ENCODE measurements at regions not wholly inside any gene's neighbourhood (a gene's known extent, or its start where the extent isn't known, plus 50 kb on each side); places are given as distances from the start of the nearest gene placed in this dataset.

DNA sequence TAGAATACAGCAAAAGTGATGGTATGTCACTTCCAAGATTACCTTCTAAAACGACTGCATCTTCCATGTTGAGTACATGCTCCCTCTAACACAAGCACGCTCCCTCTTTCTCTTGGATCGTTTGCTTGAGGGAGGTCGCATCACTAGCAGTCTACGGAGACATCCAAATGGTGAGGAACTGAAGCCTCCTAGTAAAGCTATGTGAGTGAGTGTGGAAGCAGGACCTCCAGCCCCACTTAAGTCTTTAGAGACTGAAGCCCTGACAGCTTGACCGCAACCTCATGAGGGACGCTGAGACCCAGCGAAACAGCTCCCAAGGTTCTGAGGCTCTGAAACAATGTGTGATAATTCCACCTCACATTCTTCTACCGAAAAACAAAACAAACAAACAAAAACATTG is 486.7 kb upstream of the GCFC2 start:
- Histone ChIP-seq H3K27ac (no peak overlapping the region), H3K36me3 (no peaks in the 10 kb centered on the region), H3K4me3 (ENCODE audit: low read depth, low read length) (no peak overlapping the region), H3K27me3 (ENCODE audit: insufficient read depth, low read depth, severe bottlenecking) (no peaks in the 10 kb centered on the region), H3K9me3 (ENCODE audit: severe bottlenecking) (no peaks in the 10 kb centered on the region)
- TF ChIP-seq, protein P1, sequence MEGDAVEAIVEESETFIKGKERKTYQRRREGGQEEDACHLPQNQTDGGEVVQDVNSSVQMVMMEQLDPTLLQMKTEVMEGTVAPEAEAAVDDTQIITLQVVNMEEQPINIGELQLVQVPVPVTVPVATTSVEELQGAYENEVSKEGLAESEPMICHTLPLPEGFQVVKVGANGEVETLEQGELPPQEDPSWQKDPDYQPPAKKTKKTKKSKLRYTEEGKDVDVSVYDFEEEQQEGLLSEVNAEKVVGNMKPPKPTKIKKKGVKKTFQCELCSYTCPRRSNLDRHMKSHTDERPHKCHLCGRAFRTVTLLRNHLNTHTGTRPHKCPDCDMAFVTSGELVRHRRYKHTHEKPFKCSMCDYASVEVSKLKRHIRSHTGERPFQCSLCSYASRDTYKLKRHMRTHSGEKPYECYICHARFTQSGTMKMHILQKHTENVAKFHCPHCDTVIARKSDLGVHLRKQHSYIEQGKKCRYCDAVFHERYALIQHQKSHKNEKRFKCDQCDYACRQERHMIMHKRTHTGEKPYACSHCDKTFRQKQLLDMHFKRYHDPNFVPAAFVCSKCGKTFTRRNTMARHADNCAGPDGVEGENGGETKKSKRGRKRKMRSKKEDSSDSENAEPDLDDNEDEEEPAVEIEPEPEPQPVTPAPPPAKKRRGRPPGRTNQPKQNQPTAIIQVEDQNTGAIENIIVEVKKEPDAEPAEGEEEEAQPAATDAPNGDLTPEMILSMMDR (IDR thresholded peaks at IDR 0.05; ENCODE audit: low read depth, low read length), result no peak
- DNase-seq, result no peak

DNA sequence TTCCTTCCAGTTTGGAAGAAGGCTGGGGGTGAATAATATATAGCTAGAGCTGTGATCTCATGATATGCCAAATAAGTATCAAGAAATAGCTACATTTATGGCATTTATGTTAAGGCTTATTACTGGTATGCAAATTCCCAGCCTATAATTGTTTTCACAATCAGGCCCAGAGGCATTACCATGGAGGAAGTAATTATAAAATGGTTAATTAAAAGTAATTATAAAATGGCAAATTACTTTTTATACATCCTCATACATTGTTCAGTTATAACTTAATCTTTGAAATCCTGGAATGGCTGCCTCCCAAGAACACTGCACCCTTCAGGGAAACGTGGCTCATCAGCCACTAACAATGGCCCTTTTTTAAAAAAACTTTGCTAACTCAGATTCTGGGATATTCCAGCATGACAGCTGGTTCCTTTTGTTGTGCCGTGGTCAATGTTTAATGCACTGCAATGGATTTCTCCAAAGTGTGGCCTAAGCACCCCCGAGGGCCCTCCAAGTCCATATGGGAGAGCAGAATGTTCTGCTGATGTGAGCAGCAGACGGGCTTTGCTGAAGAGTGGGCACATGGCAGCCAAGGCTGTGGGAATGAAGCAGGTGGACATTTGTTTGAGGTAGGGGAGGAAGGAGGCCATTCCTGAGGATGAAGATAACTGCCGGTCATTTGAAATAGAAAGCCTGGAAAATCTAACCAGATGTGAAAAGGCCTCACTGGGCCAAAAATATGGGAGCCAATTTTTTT is 483.5 kb upstream of the GCFC2 start:
- Histone ChIP-seq H3K27me3 (ENCODE audit: insufficient read depth, low read depth, severe bottlenecking) (no peaks in the 10 kb centered on the region), H3K27ac (no peak overlapping the region), H3K36me3 (no peaks in the 10 kb centered on the region), H3K9me3 (ENCODE audit: severe bottlenecking) (no peaks in the 10 kb centered on the region), H3K4me3 (ENCODE audit: low read depth, low read length) (no peak overlapping the region)
- TF ChIP-seq, protein P1 (IDR thresholded peaks at IDR 0.05; ENCODE audit: low read depth, low read length), result no peak
- no peak for DNase-seq

DNA sequence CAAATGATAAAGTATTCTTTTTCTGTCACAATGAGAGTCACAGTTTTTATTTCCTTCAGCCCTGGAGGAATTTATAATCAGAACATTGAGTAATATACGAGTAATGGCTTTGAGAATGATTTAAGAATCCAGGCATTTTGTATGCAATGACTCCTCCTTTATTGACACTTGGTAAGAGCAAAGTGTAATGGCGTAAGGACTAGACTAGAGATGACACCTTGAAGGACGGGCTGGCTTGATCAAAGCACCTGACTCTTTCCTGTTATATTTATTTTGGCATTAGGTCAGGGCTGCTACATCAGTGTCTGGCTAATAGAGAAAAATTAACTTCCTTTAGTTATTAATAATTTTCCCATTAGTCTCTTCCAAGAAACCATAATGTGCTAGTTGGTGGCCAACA is 482.4 kb upstream of the GCFC2 start:
- no peak for DNase-seq
- no peak overlapping the region for H3K4me3 ChIP-seq (ENCODE audit: low read depth, low read length)
- no peaks in the 10 kb centered on the region for H3K9me3 ChIP-seq (ENCODE audit: severe bottlenecking)
- TF ChIP-seq, protein P1 (IDR thresholded peaks at IDR 0.05; ENCODE audit: low read depth, low read length), result no peak
- H3K27me3 ChIP-seq (ENCODE audit: insufficient read depth, low read depth, severe bottlenecking), result no peaks in the 10 kb centered on the region
- no peak overlapping the region for H3K27ac ChIP-seq
- H3K36me3 ChIP-seq, result no peaks in the 10 kb centered on the region

DNA sequence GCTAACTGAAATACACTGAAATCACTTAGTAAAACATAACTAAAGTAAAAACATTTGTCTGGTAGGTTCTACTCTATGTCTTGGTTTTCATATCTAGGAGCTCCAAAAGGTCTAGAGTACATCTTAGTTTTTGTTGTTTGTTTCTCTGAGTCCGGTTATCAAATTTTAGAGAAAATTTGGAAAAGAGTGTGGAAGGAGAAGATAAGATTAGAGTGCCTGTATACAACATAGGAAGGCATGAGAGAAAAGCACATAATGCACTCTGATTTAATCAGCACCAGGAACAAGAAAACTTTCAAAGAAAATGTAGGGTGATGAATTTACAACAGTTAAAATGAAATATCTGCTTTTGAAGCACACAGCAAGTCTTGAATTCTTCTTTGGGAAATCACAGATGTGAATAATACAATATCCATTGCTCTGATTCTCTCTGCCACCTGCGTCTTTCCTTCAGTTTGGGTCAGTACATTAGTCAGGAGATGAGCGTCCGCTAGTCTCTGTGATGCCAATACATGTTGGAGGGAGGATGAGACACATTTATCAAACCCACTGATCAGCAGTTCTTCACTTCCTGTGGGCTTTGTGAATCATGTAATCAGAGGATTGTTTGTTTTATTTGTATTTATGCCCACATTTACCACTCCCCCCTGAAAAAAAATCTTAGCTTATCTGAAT is 477.8 kb upstream of the GCFC2 start:
- no peaks in the 10 kb centered on the region for H3K9me3 ChIP-seq (ENCODE audit: severe bottlenecking)
- H3K36me3 ChIP-seq, result no peaks in the 10 kb centered on the region
- TF ChIP-seq, protein P1 (IDR thresholded peaks at IDR 0.05; ENCODE audit: low read depth, low read length), result no peak
- DNase-seq, result no peak
- H3K4me3 ChIP-seq (ENCODE audit: low read depth, low read length), result no peak overlapping the region
- H3K27me3 ChIP-seq (ENCODE audit: insufficient read depth, low read depth, severe bottlenecking), result no peaks in the 10 kb centered on the region
- H3K27ac ChIP-seq, result no peak overlapping the region

DNA sequence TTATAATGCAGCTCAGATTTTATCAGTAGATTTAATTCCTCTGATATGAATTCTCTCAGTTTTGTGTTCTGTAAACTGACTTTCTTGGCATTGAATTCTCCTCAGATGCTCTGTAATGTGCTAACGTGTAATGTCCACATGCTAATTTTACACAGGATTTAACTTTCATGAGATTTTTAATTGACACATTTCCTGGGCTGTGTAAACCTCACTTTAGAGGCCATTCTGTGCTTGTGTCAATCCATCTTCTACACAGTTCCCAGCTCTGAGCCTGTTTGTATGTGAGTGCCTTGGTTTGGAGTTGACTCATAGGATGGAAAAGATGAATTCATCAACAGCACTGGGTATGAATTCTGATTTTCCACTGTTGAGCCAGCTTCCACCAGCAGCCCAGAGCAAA is 476.7 kb upstream of the GCFC2 start:
- no peak overlapping the region for H3K4me3 ChIP-seq (ENCODE audit: low read depth, low read length)
- H3K9me3 ChIP-seq (ENCODE audit: severe bottlenecking), result no peaks in the 10 kb centered on the region
- H3K27me3 ChIP-seq (ENCODE audit: insufficient read depth, low read depth, severe bottlenecking), result no peaks in the 10 kb centered on the region
- TF ChIP-seq, protein P1 (IDR thresholded peaks at IDR 0.05; ENCODE audit: low read depth, low read length), result no peak
- no peaks in the 10 kb centered on the region for H3K36me3 ChIP-seq
- no peak for DNase-seq
- H3K27ac ChIP-seq, result no peak overlapping the region
